ENCODE measurements at regions not wholly inside any gene's neighbourhood (a gene's known extent, or its start where the extent isn't known, plus 50 kb on each side); places are given as distances from the start of the nearest gene placed in this dataset.

- TF ChIP-seq POLR2A (IDR thresholded peaks at IDR 0.05) (no peak), CTCF (IDR thresholded peaks at IDR 0.05) (no peak)
These were observed 626.6 kb downstream of the MID1IP1 start for GRCh38 chrX:39427906-39428305.

Data from thyroid gland (tissue), 4 donors.